HL-60 (cell line): ENCODE measurements at regions not wholly inside any gene's neighbourhood (a gene's known extent, or its start where the extent isn't known, plus 50 kb on each side); places are given as distances from the start of the nearest gene placed in this dataset.

Experiments
- CTCF ChIP-seq: IDR thresholded peaks from one replicate; pipeline ENCODE4 v1.5.1; 2011; ENCODE audit warnings: low read length, control low read depth, inconsistent platforms; ENCODE audit not compliant: insufficient read depth
- TF ChIP-seq, protein P1 (sequence below): IDR thresholded peaks from 2 replicates; pipeline ENCODE4 v1.6.1; 2012; ENCODE audit warnings: low read depth; ENCODE audit not compliant: insufficient replicate concordance

GRCh38 chr1:168392958-168393549, 112.4 kb downstream of the TBX19 start:
- no peak for TF ChIP-seq CTCF
- TF ChIP-seq, protein P1, sequence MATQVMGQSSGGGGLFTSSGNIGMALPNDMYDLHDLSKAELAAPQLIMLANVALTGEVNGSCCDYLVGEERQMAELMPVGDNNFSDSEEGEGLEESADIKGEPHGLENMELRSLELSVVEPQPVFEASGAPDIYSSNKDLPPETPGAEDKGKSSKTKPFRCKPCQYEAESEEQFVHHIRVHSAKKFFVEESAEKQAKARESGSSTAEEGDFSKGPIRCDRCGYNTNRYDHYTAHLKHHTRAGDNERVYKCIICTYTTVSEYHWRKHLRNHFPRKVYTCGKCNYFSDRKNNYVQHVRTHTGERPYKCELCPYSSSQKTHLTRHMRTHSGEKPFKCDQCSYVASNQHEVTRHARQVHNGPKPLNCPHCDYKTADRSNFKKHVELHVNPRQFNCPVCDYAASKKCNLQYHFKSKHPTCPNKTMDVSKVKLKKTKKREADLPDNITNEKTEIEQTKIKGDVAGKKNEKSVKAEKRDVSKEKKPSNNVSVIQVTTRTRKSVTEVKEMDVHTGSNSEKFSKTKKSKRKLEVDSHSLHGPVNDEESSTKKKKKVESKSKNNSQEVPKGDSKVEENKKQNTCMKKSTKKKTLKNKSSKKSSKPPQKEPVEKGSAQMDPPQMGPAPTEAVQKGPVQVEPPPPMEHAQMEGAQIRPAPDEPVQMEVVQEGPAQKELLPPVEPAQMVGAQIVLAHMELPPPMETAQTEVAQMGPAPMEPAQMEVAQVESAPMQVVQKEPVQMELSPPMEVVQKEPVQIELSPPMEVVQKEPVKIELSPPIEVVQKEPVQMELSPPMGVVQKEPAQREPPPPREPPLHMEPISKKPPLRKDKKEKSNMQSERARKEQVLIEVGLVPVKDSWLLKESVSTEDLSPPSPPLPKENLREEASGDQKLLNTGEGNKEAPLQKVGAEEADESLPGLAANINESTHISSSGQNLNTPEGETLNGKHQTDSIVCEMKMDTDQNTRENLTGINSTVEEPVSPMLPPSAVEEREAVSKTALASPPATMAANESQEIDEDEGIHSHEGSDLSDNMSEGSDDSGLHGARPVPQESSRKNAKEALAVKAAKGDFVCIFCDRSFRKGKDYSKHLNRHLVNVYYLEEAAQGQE: no peak
